Activated naive CD4-positive, alpha-beta T cell treated with Interleukin-2 at 50 U/mL for 16 hours (primary cell): ENCODE measurements at regions not wholly inside any gene's neighbourhood (a gene's known extent, or its start where the extent isn't known, plus 50 kb on each side); places are given as distances from the start of the nearest gene placed in this dataset.

Experiments used
- DNase-seq: peaks from one replicate; pipeline ENCODE4 v3.0.0-alpha.2; 2020

GRCh38 chr6:139659196-139659595 lies 284.7 kb upstream of the CITED2 start:
- DNase-seq = no peak

- DNase-seq = no peak
Measured at GRCh38 chr6:139657119-139657518, 282.7 kb upstream of the CITED2 start.

- DNase-seq = no peak
Measured at GRCh38 chr6:139655783-139656705, 281.6 kb upstream of the CITED2 start.

DNA sequence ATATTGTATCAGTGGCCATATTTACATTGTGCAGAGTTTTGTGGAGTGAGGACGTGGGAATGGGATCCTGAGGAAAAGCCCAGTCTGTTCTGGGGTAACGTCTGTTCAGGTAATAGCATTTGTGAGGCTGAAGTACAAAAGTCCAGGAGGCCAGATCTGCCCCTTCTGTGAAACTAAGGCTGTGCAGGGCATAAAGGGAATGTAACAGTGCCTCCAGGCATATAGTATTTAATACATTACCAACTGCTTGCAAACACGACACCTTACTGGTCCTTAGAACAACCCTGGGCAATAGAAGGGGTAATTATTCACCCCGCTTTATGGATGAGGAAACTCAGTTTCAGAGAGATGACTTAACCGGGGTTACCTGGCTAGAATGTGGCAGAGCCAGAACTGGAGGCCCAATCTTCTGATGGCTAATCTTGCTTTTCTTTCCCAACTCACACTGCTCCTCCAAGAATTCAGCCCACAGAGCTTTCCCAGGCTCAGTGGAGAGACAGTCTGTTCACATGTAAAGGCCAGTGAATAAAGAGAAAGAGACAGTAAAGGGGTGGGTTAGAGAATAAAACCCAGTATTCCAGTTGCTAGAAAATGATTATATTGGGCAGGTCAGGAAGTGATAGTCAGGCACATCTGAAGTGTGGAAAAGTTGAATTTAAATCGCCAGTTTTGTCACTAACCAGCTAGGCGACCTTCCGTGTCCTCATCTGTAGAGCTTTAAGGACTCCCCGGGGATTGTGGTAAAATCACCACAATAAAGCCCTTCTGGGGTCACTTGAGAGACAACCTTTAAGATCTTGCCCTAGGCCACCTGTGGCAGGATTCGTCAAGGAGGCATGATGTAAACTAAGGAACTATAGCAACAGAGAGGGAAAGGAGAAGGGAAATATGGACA lies 280.7 kb upstream of the CITED2 start:
- DNase-seq = no peak

GRCh38 chr6:139654309-139654708 lies 279.9 kb upstream of the CITED2 start:
- no peak for DNase-seq

DNA sequence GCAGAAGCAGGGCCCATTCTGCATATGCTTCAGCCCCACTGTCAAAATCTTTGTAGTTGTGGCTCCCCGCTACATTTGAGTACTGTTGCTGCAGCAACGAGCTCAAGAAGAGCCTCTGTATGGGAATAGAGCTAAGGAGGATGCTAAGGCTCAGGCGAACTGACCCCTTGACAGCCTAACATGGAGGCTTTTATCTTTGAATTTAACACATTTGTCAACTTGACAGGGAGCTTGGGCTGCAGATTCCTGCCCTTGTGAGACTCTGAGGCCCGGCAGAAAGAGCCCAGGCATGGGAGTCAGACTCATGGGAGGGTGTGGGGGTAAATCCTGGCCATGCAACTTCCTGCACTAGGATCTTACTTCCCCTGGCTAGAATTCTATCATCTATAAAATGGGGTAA lies 278.7 kb upstream of the CITED2 start:
- no peak for DNase-seq

- no peak for DNase-seq
Measured at GRCh38 chr6:139650941-139651340, 276.5 kb upstream of the CITED2 start.

- DNase-seq = no peak
Measured at GRCh38 chr6:139649732-139650131, 275.3 kb upstream of the CITED2 start.

DNA sequence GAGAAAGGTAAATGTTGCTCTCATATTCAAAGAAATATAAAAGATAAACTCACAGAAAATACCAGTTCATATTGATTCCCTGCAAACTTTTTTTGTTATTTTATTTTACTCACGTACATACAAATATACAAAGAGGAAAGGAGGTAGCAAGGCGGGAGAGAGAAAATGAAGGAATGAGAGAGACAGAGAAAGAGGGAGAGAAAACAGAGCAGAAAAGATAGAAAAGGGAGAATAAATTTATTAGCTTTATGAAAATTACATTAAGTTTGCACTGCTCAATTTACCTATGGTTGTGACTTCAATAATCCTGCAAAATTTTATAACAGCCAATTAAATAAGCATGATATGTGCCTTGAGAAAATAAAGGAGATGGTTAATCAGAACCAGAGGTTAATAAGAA lies 274.7 kb upstream of the CITED2 start:
- no peak for DNase-seq

DNA sequence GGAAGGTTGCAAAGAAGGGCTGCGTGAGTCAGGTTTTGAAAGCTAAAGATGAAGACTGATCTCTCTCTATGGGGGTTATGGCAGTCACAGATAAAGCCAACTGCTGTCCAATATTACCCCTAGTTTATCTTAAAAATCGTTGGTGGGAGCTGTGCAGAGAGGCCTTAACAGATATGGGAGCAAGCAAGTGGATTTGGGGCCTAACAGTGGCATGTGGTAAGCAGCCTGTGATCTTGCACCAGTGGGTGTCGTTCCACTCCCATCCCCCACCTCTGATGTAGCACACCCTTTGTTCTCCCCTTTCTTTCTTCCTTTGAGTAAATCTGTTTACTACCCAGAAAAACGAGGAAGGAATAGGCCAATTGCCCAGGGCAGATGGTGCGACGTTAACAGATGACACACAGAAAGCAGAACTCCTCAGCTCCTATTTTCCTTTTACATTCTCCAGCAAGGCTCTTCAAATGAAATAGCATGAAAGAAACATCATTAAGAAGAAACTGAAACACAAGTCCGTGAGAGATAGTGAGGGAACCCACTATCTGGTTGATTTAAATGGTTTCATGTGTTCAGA lies 274.1 kb upstream of the CITED2 start:
- DNase-seq = no peak

DNA sequence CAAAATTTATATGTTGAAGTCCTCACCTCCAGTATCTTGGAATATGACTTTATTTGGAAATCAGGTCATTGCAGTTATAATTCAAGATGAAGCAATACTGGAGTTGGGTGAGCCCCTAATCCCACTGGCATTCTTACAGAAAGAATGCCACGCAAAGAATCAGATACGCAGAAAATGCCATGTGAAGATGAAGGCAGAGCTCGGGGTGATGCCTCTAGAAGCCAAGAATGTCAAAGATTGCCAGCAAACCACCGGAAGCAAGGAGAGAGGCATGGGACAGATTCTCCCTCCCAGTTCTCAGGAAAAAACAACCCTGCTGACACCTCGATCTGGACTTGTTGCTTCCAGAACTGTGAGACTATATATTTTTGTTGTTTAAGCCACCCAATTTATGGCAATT lies 273.4 kb upstream of the CITED2 start:
- no peak for DNase-seq

DNA sequence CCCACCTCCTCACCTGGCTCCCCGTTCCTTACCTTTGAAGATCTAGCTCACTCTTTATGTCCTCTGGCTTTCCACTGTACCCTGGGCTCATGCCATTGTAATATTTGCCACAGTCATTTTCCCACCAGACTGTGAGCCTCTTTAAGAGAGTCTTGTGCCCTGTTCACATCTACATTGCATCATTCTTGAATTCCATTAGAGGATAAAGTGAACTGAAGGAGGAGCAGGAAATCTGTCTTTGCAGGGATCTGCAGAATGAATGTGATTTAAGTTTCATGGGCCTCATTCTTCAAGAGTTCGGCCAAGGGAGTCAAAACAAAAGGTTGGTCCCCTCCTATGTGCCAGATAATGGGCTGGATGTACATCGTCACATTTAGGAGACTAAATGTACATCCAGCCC lies 272.6 kb upstream of the CITED2 start:
- no peak for DNase-seq

DNA sequence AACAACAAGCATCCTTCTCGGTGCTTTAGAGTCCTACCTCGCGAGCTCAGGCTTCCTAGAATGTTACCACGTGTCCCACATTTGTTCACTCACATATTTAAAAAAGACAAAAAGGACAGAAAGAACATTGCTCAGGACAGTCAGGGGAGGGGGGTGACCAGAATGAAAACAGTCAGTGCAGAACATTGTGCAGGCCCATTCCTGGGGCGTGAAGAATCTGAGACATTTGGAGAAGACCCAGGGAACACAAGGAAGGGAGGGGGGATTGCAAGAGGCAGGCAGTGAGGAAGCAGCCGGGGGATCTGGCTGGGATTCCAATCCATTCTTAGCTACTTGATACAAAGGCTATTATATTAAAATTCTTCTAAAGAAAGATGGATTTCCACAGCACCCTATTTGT lies 270.4 kb upstream of the CITED2 start:
- no peak for DNase-seq

DNA sequence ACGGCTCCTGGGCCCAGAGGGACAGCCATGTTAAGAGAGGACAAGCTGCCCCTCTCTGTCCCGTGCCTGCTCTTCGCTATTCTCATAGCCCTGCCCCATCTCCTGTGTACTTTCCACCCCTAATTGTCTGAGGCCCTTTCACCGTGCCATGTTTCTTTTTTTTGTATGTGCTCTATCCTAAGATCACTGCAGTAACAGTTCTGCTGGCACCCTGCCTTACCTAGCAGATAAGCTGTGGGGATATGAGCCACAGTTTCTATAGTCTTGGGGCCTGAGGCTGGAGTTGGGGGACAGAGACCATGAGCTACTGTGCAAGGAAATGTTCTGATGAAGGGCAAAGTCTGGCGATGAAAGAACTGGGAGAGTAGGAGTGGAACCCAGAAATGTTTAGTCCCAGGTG lies 269.5 kb upstream of the CITED2 start:
- DNase-seq = no peak

DNA sequence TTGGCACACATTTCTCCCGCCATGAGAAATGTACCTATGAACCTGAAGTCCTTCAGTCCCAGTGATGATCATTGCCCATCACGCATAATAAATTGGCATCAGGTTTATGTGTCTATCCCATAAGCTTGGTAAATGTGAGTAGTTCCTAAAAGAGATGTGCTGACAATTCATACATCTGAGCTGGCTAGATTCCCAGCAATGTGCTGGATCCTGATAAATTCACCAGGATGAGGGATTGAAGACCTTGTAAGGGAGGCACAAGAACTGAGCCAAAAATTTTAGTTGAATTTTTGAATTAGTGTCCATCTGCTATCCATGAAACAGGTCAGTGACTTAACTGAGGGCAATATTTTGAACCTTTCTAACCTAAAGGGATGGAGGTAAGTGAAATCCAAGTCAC lies 267.9 kb upstream of the CITED2 start:
- DNase-seq = no peak

GRCh38 chr6:139641376-139641775 lies 266.9 kb upstream of the CITED2 start:
- DNase-seq = no peak

DNA sequence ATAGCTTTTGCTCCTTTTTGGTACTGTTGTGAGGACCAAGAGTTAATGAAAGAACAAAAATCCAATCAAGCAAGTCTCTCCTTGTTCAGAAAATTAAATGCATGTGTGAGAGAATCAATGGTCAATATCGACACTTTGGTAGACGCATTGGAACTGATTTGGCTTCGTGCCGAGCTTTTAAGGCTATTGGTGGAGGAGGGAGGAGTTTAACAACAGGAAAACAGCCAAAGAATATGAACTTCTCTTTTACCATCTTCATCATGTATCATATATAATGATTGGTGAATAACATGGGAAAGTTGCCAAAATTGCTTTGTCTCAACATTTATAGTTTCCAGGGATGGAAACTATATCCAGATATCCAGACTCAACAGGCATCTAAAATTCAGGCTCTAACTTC lies 266.5 kb upstream of the CITED2 start:
- DNase-seq = no peak

DNA sequence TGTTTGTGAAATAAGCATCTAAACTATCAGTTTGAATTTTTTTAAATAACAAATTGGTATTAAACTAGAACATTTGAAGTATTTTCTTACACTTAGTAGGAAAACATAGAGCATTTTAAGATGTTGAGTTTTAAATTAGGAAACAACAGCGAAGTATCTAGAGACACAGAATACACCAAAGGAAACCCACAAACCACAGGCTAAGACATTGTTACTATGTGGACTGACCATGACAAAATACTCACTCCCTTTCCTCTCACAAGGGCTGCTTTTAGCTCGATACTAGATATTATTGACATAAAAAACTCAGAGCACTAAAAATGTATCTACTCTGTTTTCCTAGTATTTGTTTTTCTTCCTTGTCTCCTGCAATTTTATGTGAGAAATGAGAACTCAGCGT lies 266.0 kb upstream of the CITED2 start:
- no peak for DNase-seq

DNA sequence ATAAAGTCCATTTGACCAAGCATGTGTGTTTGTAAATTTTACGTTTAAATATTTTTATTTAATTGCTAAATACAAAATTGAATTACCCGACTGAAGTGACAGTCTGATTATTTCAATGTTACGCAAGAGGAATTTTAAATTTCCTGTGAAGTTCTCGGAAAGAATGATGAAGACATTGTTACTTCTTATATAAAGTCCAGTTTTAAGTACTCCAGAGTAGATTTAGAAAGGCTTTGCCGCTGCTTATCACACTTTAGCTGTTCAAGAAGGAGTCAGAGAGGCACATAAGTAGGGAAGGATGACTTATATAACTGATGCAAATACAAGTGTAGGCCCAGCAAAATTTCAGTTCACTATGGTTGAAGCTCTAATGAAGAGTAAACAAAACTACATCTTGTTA lies 265.1 kb upstream of the CITED2 start:
- DNase-seq = no peak

DNA sequence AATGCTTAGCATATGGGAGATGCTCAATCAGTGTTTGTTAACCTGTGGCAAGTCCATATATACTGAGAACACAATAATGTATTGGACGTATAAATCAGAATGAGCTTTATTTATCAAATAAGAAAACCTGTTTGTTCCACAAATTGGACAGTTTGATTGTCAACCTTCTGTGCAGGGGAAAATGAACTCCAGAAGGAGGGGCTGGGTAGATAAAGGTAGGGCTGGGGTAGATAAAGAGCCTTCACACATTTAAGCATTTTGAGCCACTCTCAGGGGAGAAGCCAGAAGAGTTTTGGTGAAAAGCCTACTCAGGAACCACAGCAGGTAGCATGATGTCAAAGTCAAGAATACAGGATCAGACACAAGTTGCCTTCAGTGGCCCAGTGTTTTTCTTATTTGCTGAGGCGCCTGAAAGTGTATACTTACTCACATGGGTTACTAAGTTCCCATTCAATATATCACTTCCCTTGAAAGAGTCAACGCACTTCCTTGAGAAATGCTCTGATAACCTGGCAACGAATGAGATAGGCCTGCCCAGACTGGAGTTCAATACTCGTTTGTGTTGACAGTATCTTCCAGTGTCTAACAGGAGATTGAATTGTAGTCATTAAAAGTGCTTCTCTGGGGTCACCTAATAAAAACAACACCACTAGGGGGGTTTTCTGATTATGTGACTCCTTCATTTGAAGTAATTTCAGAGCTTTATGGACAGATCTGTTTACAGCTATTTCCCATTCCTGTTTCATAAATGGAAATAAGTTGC lies 263.9 kb upstream of the CITED2 start:
- DNase-seq = no peak

GRCh38 chr6:139637766-139638165 lies 263.3 kb upstream of the CITED2 start:
- no peak for DNase-seq

GRCh38 chr6:139636391-139636790 lies 261.9 kb upstream of the CITED2 start:
- DNase-seq = no peak
